ENCODE measurements at regions not wholly inside any gene's neighbourhood (a gene's known extent, or its start where the extent isn't known, plus 50 kb on each side); places are given as distances from the start of the nearest gene placed in this dataset.
A peak's percentile ranks its signal among the peaks of the same experiment; 100 is the strongest.
"Not testable (repeated sequence)": the region's sequence is repeated elsewhere in the genome, so short reads cannot be mapped to it uniquely, and the experiment has no call there.

- no peak for DNase-seq (ENCODE audit: low read depth in 2 of 2)
Observed at GRCh38 chr7:12004581-12004980, 172.6 kb upstream of the THSD7A start.

GRCh38 chr7:12007576-12007975 is 175.6 kb upstream of the THSD7A start:
- no peak for DNase-seq (ENCODE audit: low read depth in 2 of 2)

- DNase-seq (ENCODE audit: low read depth in 2 of 2), result no peak
Observed at GRCh38 chr7:12013983-12014382, 182.0 kb upstream of the THSD7A start.

- DNase-seq (ENCODE audit: low read depth in 2 of 2), result no peak
Observed at GRCh38 chr7:12016439-12016838, 184.4 kb upstream of the THSD7A start.

GRCh38 chr7:12017046-12017445 is 185.0 kb upstream of the THSD7A start:
- no peak for DNase-seq (ENCODE audit: low read depth in 2 of 2)

- not testable (repeated sequence) for DNase-seq (ENCODE audit: low read depth in 2 of 2)
Observed at GRCh38 chr7:12022011-12022410, 189.1 kb upstream of the TMEM106B start.

- no peak for DNase-seq (ENCODE audit: low read depth in 2 of 2)
Observed at GRCh38 chr7:12025246-12025645, 185.8 kb upstream of the TMEM106B start.

GRCh38 chr7:12028508-12028907 is 182.6 kb upstream of the TMEM106B start:
- DNase-seq (ENCODE audit: low read depth in 2 of 2), result no peak

GRCh38 chr7:12030116-12030515 is 181.0 kb upstream of the TMEM106B start:
- no peak for DNase-seq (ENCODE audit: low read depth in 2 of 2)

- DNase-seq (ENCODE audit: low read depth in 2 of 2), result no peak
Observed at GRCh38 chr7:12031186-12031585, 179.9 kb upstream of the TMEM106B start.

- no peak for DNase-seq (ENCODE audit: low read depth in 2 of 2)
Observed at GRCh38 chr7:12031638-12032037, 179.5 kb upstream of the TMEM106B start.

- DNase-seq (ENCODE audit: low read depth in 2 of 2), result no peak
Observed at GRCh38 chr7:12032146-12032545, 178.9 kb upstream of the TMEM106B start.

- not testable (repeated sequence) for DNase-seq (ENCODE audit: low read depth in 2 of 2)
Observed at GRCh38 chr7:12043457-12043856, 167.6 kb upstream of the TMEM106B start.

GRCh38 chr7:12052211-12052610 is 158.9 kb upstream of the TMEM106B start:
- DNase-seq (ENCODE audit: low read depth in 2 of 2), result no peak

GRCh38 chr7:12053561-12053960 is 157.5 kb upstream of the TMEM106B start:
- DNase-seq (ENCODE audit: low read depth in 2 of 2), result no peak

- DNase-seq (ENCODE audit: low read depth in 2 of 2), result no peak
Observed at GRCh38 chr7:12054830-12055229, 156.3 kb upstream of the TMEM106B start.

- DNase-seq (ENCODE audit: low read depth in 2 of 2), result no peak
Observed at GRCh38 chr7:12056381-12056780, 154.7 kb upstream of the TMEM106B start.

- DNase-seq (ENCODE audit: low read depth in 2 of 2), result no peak
Observed at GRCh38 chr7:12056977-12057376, 154.1 kb upstream of the TMEM106B start.

- no peak for DNase-seq (ENCODE audit: low read depth in 2 of 2)
Observed at GRCh38 chr7:12062062-12062461, 149.0 kb upstream of the TMEM106B start.

GRCh38 chr7:12064586-12065127 is 146.4 kb upstream of the TMEM106B start:
- no peak for DNase-seq (ENCODE audit: low read depth in 2 of 2)

- no peak for DNase-seq (ENCODE audit: low read depth in 2 of 2)
Observed at GRCh38 chr7:12066004-12066403, 145.1 kb upstream of the TMEM106B start.

- DNase-seq (ENCODE audit: low read depth in 2 of 2), result no peak
Observed at GRCh38 chr7:12066521-12066920, 144.6 kb upstream of the TMEM106B start.

GRCh38 chr7:12067156-12067831 is 143.8 kb upstream of the TMEM106B start:
- DNase-seq (ENCODE audit: low read depth in 2 of 2), result peak in 1 of 2 donors; percentile 24

GRCh38 chr7:12069757-12070156 is 141.3 kb upstream of the TMEM106B start:
- DNase-seq (ENCODE audit: low read depth in 2 of 2), result no peak
